IMR-90 (cell line): ENCODE measurements at regions not wholly inside any gene's neighbourhood (a gene's known extent, or its start where the extent isn't known, plus 50 kb on each side); places are given as distances from the start of the nearest gene placed in this dataset.

Source experiments
- ATAC-seq: fragments of 200-7000 bp; cut with Tn5 transposase; 2 replicates; pipeline ENCODE4 v1.9.1; 2020; ENCODE audit warnings: low read depth, mild to moderate bottlenecking, moderate library complexity
- BruUV-seq: library from RNA; stranded (reverse); fragments of 400-500 nt; replicated peaks from 2 replicates; lab custom pipeline; 2021; lab: Mats Ljungman, UMichigan
- CTCF ChIA-PET: fragments of 300-600 bp; formaldehyde crosslinking; extraction: SDS; loops from one replicate; lab custom pipeline; 2021; ENCODE audit warnings: antibody characterized with exemption; lab: Yijun Ruan, JAX
- POLR2A ChIA-PET: fragments of 300-600 bp; sonication (Branson Sonifier 250); formaldehyde crosslinking; loops from one replicate; lab custom pipeline; 2022; ENCODE audit warnings: antibody characterized with exemption; ENCODE audit not compliant: unreplicated experiment; lab: Charles Lee
- DNase-seq: peaks from one replicate; pipeline ENCODE4 v3.0.0; 2013
- H2AFZ ChIP-seq: replicated peaks from 2 replicates; pipeline ENCODE3; 2013; ENCODE audit warnings: low read length, mild to moderate bottlenecking; ENCODE audit not compliant: poor library complexity
- H2AK5ac ChIP-seq: 2 replicates; pipeline ENCODE4 v1.6.1; 2013; ENCODE audit warnings: low read depth, low read length, inconsistent platforms
- H2AK9ac ChIP-seq: replicated peaks from 2 replicates; pipeline ENCODE3; 2013; ENCODE audit warnings: mild to moderate bottlenecking, low read depth, low read length, moderate library complexity; ENCODE audit not compliant: poor library complexity
- H2BK120ac ChIP-seq: 2 replicates; pipeline ENCODE4 v1.6.1; 2013; ENCODE audit warnings: low read depth, low read length, inconsistent platforms
- H2BK15ac ChIP-seq: 3 replicates; pipeline ENCODE4 v1.6.1; 2013; ENCODE audit warnings: low read depth, low read length, inconsistent platforms
- H2BK20ac ChIP-seq: 2 replicates; pipeline ENCODE4 v1.6.1; 2013; ENCODE audit warnings: low read depth, mild to moderate bottlenecking, inconsistent platforms, low read length, moderate library complexity
- H2BK5ac ChIP-seq: 2 replicates; pipeline ENCODE4 v1.6.1; 2013; ENCODE audit warnings: mild to moderate bottlenecking, low read depth, low read length, inconsistent platforms; ENCODE audit not compliant: poor library complexity, severe bottlenecking
- H3K14ac ChIP-seq: replicated peaks from 2 replicates; pipeline ENCODE4 v1.6.1; 2013; ENCODE audit warnings: low read depth, low read length, inconsistent platforms
- H3K18ac ChIP-seq: 2 replicates; pipeline ENCODE4 v1.6.1; 2013; ENCODE audit warnings: low read depth, low read length, control low read depth
- H3K23ac ChIP-seq: 2 replicates; pipeline ENCODE4 v1.6.1; 2013; ENCODE audit warnings: low read depth, low read length, inconsistent platforms
- H3K27ac ChIP-seq: 2 replicates; pipeline ENCODE4 v1.5.1; 2013; ENCODE audit warnings: mild to moderate bottlenecking, control low read depth, low read length; ENCODE audit not compliant: insufficient read depth
- H3K27me3 ChIP-seq: 2 replicates; pipeline ENCODE4 v1.6.1; 2013; ENCODE audit warnings: low read length; ENCODE audit not compliant: control insufficient read depth, insufficient read depth
- H3K36me3 ChIP-seq: 2 replicates; pipeline ENCODE4 v1.6.1; 2013; ENCODE audit warnings: low read length, mixed read lengths; ENCODE audit not compliant: control insufficient read depth, insufficient read depth
- H3K4ac ChIP-seq: 2 replicates; pipeline ENCODE4 v1.6.1; 2013; ENCODE audit warnings: low read depth, low read length, inconsistent platforms
- H3K4me1 ChIP-seq: 2 replicates; pipeline ENCODE4 v1.6.1; 2013; ENCODE audit warnings: low read length, mixed read lengths; ENCODE audit not compliant: control insufficient read depth, insufficient read depth
- H3K4me2 ChIP-seq: 2 replicates; pipeline ENCODE4 v1.6.1; 2013; ENCODE audit warnings: low read depth, mild to moderate bottlenecking, control low read depth, low read length, moderate library complexity
- H3K4me3 ChIP-seq: 2 replicates; pipeline ENCODE4 v1.5.1; 2013; ENCODE audit warnings: low read depth, mild to moderate bottlenecking, control low read depth, low read length, moderate library complexity; ENCODE audit not compliant: insufficient read depth
- H3K56ac ChIP-seq: 2 replicates; pipeline ENCODE4 v1.6.1; 2013; ENCODE audit warnings: low read length, inconsistent platforms; ENCODE audit not compliant: insufficient read depth; ENCODE audit errors: extremely low read depth
- H3K79me1 ChIP-seq, 2 experiments: 2 replicates each; pipeline ENCODE4 v1.6.1; 2013; ENCODE audit warnings: low read length in 2 of 2, inconsistent platforms in 1 of 2, low read depth in 1 of 2
- H3K9ac ChIP-seq: 2 replicates; pipeline ENCODE4 v1.6.1; 2013; ENCODE audit warnings: low read depth, low read length, control low read depth
- H3K9me1 ChIP-seq: 2 replicates; pipeline ENCODE4 v1.6.1; 2013; ENCODE audit warnings: low read length, inconsistent platforms; ENCODE audit not compliant: insufficient read depth
- H3K9me3 ChIP-seq: 2 replicates; pipeline ENCODE4 v1.6.1; 2013; ENCODE audit warnings: low read length; ENCODE audit not compliant: control insufficient read depth, insufficient read depth
- H4K20me1 ChIP-seq: 2 replicates; pipeline ENCODE4 v1.6.1; 2013; ENCODE audit warnings: low read length, inconsistent platforms; ENCODE audit not compliant: insufficient read depth
- H4K5ac ChIP-seq: 2 replicates; pipeline ENCODE4 v1.6.1; 2013; ENCODE audit warnings: mild to moderate bottlenecking, low read depth, low read length, control low read depth
- H4K8ac ChIP-seq, 2 experiments: 2 replicates each; pipeline ENCODE4 v1.6.1; 2013; ENCODE audit warnings: low read depth in 2 of 2, low read length in 2 of 2, control low read depth in 1 of 2, inconsistent platforms in 1 of 2
- H4K91ac ChIP-seq: 2 replicates; pipeline ENCODE4 v1.6.1; 2013; ENCODE audit warnings: low read depth, low read length, inconsistent platforms; ENCODE audit not compliant: insufficient read depth
- BHLHE40 ChIP-seq: fragments of 150-350 bp; IDR thresholded peaks from 2 replicates; pipeline ENCODE4 v1.6.1; 2016; ENCODE audit warnings: mild to moderate bottlenecking, low read depth, low read length
- CEBPB ChIP-seq: IDR thresholded peaks from 2 replicates; pipeline ENCODE4 v1.6.1; 2012; ENCODE audit warnings: low read depth, low read length, improper control_type of control experiment
- CHD1 ChIP-seq: IDR thresholded peaks from 2 replicates; pipeline ENCODE4 v1.6.1; 2012; ENCODE audit warnings: low read depth, low read length, improper control_type of control experiment
- CTCF ChIP-seq: conservative IDR thresholded peaks from 2 replicates; pipeline ENCODE4 v1.5.1; 2012; ENCODE audit warnings: mild to moderate bottlenecking, low read depth, low read length, improper control_type of control experiment
- ELK1 ChIP-seq: fragments of 150-350 bp; IDR thresholded peaks from 2 replicates; pipeline ENCODE4 v1.6.1; 2016; ENCODE audit warnings: low read depth, mild to moderate bottlenecking, low read length, moderate library complexity, borderline replicate concordance
- FOS ChIP-seq: fragments of 150-350 bp; IDR thresholded peaks from 2 replicates; pipeline ENCODE4 v1.6.1; 2016; ENCODE audit warnings: low read depth, low read length
- MAZ ChIP-seq: IDR thresholded peaks from 2 replicates; pipeline ENCODE4 v1.6.1; 2012; ENCODE audit warnings: low read depth, mild to moderate bottlenecking, low read length, improper control_type of control experiment, moderate library complexity, borderline replicate concordance
- MXI1 ChIP-seq: IDR thresholded peaks from 2 replicates; pipeline ENCODE4 v1.6.1; 2012; ENCODE audit warnings: low read depth, mild to moderate bottlenecking, low read length, moderate library complexity, borderline replicate concordance
- NFE2L2 ChIP-seq: fragments of 150-350 bp; IDR thresholded peaks from 2 replicates; pipeline ENCODE4 v1.6.1; 2016; ENCODE audit warnings: low read depth, mild to moderate bottlenecking, low read length
- POLR2A ChIP-seq: IDR thresholded peaks from 2 replicates; pipeline ENCODE4 v1.6.1; 2012; ENCODE audit warnings: mild to moderate bottlenecking, low read depth, low read length
- RAD21 ChIP-seq: IDR thresholded peaks from 2 replicates; pipeline ENCODE4 v1.6.1; 2012; ENCODE audit warnings: low read length, improper control_type of control experiment
- RFX5 ChIP-seq: IDR thresholded peaks from 2 replicates; pipeline ENCODE4 v1.8.0; 2012; ENCODE audit warnings: low read depth, mild to moderate bottlenecking, low read length, moderate library complexity
- SMC3 ChIP-seq: fragments of 150-350 bp; IDR thresholded peaks from 2 replicates; pipeline ENCODE4 v1.6.1; 2016; ENCODE audit warnings: low read depth, mild to moderate bottlenecking, antibody characterized with exemption, low read length, moderate library complexity
- USF2 ChIP-seq: fragments of 150-350 bp; IDR thresholded peaks from 2 replicates; pipeline ENCODE4 v1.6.1; 2017; ENCODE audit warnings: mild to moderate bottlenecking, antibody characterized with exemption, low read length, low read depth
- WGBS, 2 experiments: methylation state at CpG; one replicate each; pipeline versions ENCODE4 v1.1.5 to v1.1.7; 2013; ENCODE audit warnings: missing lambda C conversion rate in 2 of 2; ENCODE audit not compliant: insufficient read length in 1 of 2; ENCODE audit errors: extremely low coverage in 2 of 2; 5-methylcytosine and 5-hydroxymethylcytosine counted together
- dilution Hi-C: fragments of 300-500 bp; cut with HindIII; formaldehyde crosslinking; loops from one replicate; pipeline ENCODE4 v1.14.3; 2018; ENCODE audit warnings: low sequenced_read_pairs; ENCODE audit not compliant: unreplicated experiment
- in situ Hi-C: fragments of 300-500 bp; cut with MboI; formaldehyde crosslinking; loops from 3 replicates; pipeline ENCODE4 v1.14.3; 2019; ENCODE audit warnings: low sequenced_read_pairs, inconsistent platforms, mixed read lengths
- intact Hi-C: fragments of 100-400 bp; cut with micrococcal nuclease; formaldehyde crosslinking; loops from 2 replicates; pipeline ENCODE4 v1.10.0; 2022

DNA sequence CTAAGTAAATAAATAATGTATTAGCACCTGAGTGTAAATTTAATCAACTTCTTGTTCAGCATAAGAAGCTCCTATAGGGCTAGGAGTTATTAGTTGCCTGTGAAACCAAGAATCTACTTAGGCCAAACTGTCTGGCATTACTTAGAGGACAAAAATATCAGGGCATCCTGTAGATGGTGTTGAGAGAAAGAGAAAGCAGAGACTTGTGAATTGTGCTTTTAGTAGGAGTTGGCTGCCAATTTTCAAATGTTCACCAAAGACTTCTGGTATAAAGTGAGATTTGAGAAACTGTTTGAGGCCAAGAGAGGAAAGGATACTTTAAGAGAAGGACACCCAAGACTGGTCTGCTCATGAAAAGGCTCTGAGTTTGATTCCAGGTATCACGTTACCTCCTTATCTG lies 315.5 kb upstream of the DEPDC1 start:
- WGBS, 2 experiments: 33% methylated on average over 1 of the region's 1 CpG; no CpG with 5 or more reads in 1 of the 2 experiments
- Histone ChIP-seq H2AK5ac (no peak overlapping the region), H3K4ac (no peak overlapping the region), H2BK120ac (no peak overlapping the region), H3K18ac (no peak overlapping the region), H3K79me1 (no peaks in the 10 kb centered on the region), H2AFZ (no peak overlapping the region), H4K8ac (no peak overlapping the region), H3K9me1 (no peaks in the 10 kb centered on the region), H3K4me3 (no peak overlapping the region), H2BK20ac (no peak overlapping the region), H4K20me1 (no peaks in the 10 kb centered on the region), H3K14ac (no peak overlapping the region), H3K36me3 (no peaks in the 10 kb centered on the region), H4K5ac (no peak overlapping the region), H2BK5ac (no peak overlapping the region), H2AK9ac (no peak overlapping the region), H3K27ac (no peak overlapping the region), H3K9me3 (no peaks in the 10 kb centered on the region), H2BK15ac (no peak overlapping the region), H3K56ac (no peak overlapping the region), H3K4me2 (no peak overlapping the region), H3K9ac (no peak overlapping the region), H3K23ac (no peak overlapping the region), H4K91ac (no peak overlapping the region), H3K4me1 (no peaks in the 10 kb centered on the region), H3K27me3 (no peaks in the 10 kb centered on the region)
- intact Hi-C loops (no loop called here), dilution Hi-C loops (no loop called here), in situ Hi-C loops (no loop called here)
- no peak for ATAC-seq
- ChIA-PET POLR2A (no interaction called here), CTCF (no interaction called here)
- TF ChIP-seq FOS (no peak), NFE2L2 (no peak), CHD1 (no peak), RAD21 (no peak), MXI1 (no peak), USF2 (no peak), CEBPB (no peak), BHLHE40 (no peak), MAZ (no peak), SMC3 (no peak), CTCF (no peak), RFX5 (no peak), ELK1 (no peak), POLR2A (no peak)
- BruUV-seq: no TSS peak
- DNase-seq: no peak
